ENCODE measurements at regions not wholly inside any gene's neighbourhood (a gene's known extent, or its start where the extent isn't known, plus 50 kb on each side); places are given as distances from the start of the nearest gene placed in this dataset.

DNA sequence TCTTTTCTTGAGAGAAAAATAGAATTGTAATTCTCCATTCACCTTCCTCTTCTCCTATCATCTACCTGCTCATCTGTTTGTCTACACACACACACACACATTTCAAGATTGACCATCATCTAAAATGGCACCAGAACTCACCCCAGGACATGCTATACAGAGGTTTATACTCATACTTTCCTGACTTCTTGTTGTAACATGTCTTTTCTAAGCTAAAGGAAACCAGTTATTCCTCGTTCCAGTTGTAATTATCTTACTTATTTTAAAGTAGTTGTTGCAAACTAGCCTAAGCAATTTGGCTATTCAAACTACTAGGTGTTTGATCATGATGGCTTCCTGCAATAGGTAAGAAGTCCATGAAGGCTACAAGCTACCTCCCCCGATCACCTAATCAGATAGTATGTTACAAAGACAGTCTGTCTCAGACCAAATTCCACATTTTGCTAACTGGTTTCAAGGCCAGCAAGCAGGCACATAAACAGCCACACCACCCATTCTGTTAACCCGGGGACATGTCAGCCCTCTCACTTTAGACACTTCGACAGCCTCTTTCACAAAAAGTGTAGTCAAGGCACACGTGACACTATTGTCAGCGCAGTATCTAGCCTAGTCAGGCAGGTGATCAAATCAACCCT is 189.7 kb downstream of the SHQ1 start:
- TF ChIP-seq, protein P1, sequence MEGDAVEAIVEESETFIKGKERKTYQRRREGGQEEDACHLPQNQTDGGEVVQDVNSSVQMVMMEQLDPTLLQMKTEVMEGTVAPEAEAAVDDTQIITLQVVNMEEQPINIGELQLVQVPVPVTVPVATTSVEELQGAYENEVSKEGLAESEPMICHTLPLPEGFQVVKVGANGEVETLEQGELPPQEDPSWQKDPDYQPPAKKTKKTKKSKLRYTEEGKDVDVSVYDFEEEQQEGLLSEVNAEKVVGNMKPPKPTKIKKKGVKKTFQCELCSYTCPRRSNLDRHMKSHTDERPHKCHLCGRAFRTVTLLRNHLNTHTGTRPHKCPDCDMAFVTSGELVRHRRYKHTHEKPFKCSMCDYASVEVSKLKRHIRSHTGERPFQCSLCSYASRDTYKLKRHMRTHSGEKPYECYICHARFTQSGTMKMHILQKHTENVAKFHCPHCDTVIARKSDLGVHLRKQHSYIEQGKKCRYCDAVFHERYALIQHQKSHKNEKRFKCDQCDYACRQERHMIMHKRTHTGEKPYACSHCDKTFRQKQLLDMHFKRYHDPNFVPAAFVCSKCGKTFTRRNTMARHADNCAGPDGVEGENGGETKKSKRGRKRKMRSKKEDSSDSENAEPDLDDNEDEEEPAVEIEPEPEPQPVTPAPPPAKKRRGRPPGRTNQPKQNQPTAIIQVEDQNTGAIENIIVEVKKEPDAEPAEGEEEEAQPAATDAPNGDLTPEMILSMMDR (IDR thresholded peaks at IDR 0.05) = no peak
- TF ChIP-seq TCF12 (IDR thresholded peaks at IDR 0.05) = no peak
- TF ChIP-seq POLR2AphosphoS5 (IDR thresholded peaks at IDR 0.05; ENCODE audit: low read depth, low read length) = no peak
- no peak for TF ChIP-seq NFIC (IDR thresholded peaks at IDR 0.05; ENCODE audit: borderline replicate concordance)
- TF ChIP-seq NRF1 (IDR thresholded peaks at IDR 0.05; ENCODE audit: low read depth, low read length) = no peak
- TF ChIP-seq EP300 (IDR thresholded peaks at IDR 0.05; ENCODE audit: borderline replicate concordance in 1 of 2, low read depth in 1 of 2, low read length in 1 of 2) = no peak
- TF ChIP-seq, protein P2, sequence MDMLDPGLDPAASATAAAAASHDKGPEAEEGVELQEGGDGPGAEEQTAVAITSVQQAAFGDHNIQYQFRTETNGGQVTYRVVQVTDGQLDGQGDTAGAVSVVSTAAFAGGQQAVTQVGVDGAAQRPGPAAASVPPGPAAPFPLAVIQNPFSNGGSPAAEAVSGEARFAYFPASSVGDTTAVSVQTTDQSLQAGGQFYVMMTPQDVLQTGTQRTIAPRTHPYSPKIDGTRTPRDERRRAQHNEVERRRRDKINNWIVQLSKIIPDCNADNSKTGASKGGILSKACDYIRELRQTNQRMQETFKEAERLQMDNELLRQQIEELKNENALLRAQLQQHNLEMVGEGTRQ (IDR thresholded peaks at IDR 0.05; ENCODE audit: borderline replicate concordance, low read depth, low read length) = no peak
